ENCODE measurements at regions not wholly inside any gene's neighbourhood (a gene's known extent, or its start where the extent isn't known, plus 50 kb on each side); places are given as distances from the start of the nearest gene placed in this dataset.

GRCh38 chr11:38254913-38255312 is 1656.9 kb upstream of the RAG2 start:
- TF ChIP-seq, protein P1, sequence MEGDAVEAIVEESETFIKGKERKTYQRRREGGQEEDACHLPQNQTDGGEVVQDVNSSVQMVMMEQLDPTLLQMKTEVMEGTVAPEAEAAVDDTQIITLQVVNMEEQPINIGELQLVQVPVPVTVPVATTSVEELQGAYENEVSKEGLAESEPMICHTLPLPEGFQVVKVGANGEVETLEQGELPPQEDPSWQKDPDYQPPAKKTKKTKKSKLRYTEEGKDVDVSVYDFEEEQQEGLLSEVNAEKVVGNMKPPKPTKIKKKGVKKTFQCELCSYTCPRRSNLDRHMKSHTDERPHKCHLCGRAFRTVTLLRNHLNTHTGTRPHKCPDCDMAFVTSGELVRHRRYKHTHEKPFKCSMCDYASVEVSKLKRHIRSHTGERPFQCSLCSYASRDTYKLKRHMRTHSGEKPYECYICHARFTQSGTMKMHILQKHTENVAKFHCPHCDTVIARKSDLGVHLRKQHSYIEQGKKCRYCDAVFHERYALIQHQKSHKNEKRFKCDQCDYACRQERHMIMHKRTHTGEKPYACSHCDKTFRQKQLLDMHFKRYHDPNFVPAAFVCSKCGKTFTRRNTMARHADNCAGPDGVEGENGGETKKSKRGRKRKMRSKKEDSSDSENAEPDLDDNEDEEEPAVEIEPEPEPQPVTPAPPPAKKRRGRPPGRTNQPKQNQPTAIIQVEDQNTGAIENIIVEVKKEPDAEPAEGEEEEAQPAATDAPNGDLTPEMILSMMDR (IDR thresholded peaks at IDR 0.05), result no peak
- H2AFZ ChIP-seq (ENCODE audit: insufficient read depth, low read depth, low read length, poor library complexity, severe bottlenecking), result no peak overlapping the region
- H4K20me1 ChIP-seq (ENCODE audit: insufficient read depth, low read length), result no peaks in the 10 kb centered on the region
- H3K27me3 Mint-ChIP-seq (ENCODE audit: low read depth in 3 of 3), result peaks cover 0 to 1% (median 0%) of the 10 kb centered on the region in 3 donors
- no peak overlapping the region for H3K4me3 Mint-ChIP-seq
- H3K27ac ChIP-seq (ENCODE audit: low read depth in 1 of 2, low read length in 2 of 2), result no peak overlapping the region
- 83% methylated on average over 1 of the region's 2 CpGs for WGBS (ENCODE audit: insufficient coverage)
- no peaks in the 10 kb centered on the region for H3K4me1 ChIP-seq (ENCODE audit: control insufficient read depth in 1 of 2, insufficient read depth in 2 of 2, low read length in 2 of 2)
- H3K27me3 ChIP-seq (ENCODE audit: control insufficient read depth in 2 of 2, insufficient read depth in 2 of 2, low read length in 2 of 2), result no peaks in the 10 kb centered on the region
- H3K36me3 ChIP-seq (replicated peaks in 1 of 2; ENCODE audit: control insufficient read depth in 1 of 2, insufficient read depth in 2 of 2, low read length in 2 of 2), result no peaks in the 10 kb centered on the region
- H3K36me3 Mint-ChIP-seq, result no peaks in the 10 kb centered on the region
- no peaks in the 10 kb centered on the region for H3K4me1 Mint-ChIP-seq
- no peak overlapping the region for H3K9ac ChIP-seq (ENCODE audit: insufficient read depth, low read length, poor library complexity, severe bottlenecking)
- H3K9me3 Mint-ChIP-seq, result peaks cover 2 to 9% (median 5%) of the 10 kb centered on the region in 7 donors
- no peak overlapping the region for H3K4me3 ChIP-seq (replicated peaks in 1 of 3; ENCODE audit: low read depth in 2 of 3, low read length in 3 of 3)
- no peak overlapping the region for H3K4me2 ChIP-seq (replicated peaks; ENCODE audit: extremely low read depth, low read length, poor library complexity, severe bottlenecking)
- peaks cover 12% of the 10 kb centered on the region in 2 donors for H3K9me3 ChIP-seq (replicated peaks in 1 of 2; ENCODE audit: control insufficient read depth in 1 of 2, insufficient read depth in 1 of 2, low read length in 2 of 2)
- no peak overlapping the region for H3K27ac Mint-ChIP-seq
- no peaks in the 10 kb centered on the region for H3K79me2 ChIP-seq (ENCODE audit: insufficient read depth, low read length)
- DNase-seq, result no peak
- intact Hi-C loops (cut with micrococcal nuclease), result no loop called here

GRCh38 chr11:38252620-38253019 is 1654.6 kb upstream of the RAG2 start:
- H3K27me3 Mint-ChIP-seq (ENCODE audit: low read depth in 3 of 3), result peaks cover 0 to 1% (median 0%) of the 10 kb centered on the region in 3 donors
- intact Hi-C loops (cut with micrococcal nuclease), result no loop called here
- no peak for DNase-seq

More at GRCh38 chr11:38252620-38253019, 1654.6 kb upstream of the RAG2 start:
- H3K36me3 ChIP-seq (replicated peaks in 1 of 2; ENCODE audit: control insufficient read depth in 1 of 2, insufficient read depth in 2 of 2, low read length in 2 of 2), result no peaks in the 10 kb centered on the region
- H4K20me1 ChIP-seq (ENCODE audit: insufficient read depth, low read length), result no peaks in the 10 kb centered on the region
- no peaks in the 10 kb centered on the region for H3K36me3 Mint-ChIP-seq
- H3K9me3 Mint-ChIP-seq, result peaks cover 0 to 12% (median 6%) of the 10 kb centered on the region in 7 donors
- TF ChIP-seq, protein P1 (IDR thresholded peaks at IDR 0.05), result no peak
- H3K27ac ChIP-seq (ENCODE audit: low read depth in 1 of 2, low read length in 2 of 2), result no peak overlapping the region
- H3K9ac ChIP-seq (ENCODE audit: insufficient read depth, low read length, poor library complexity, severe bottlenecking), result no peak overlapping the region
- no peaks in the 10 kb centered on the region for H3K27me3 ChIP-seq (ENCODE audit: control insufficient read depth in 2 of 2, insufficient read depth in 2 of 2, low read length in 2 of 2)
- H3K79me2 ChIP-seq (ENCODE audit: insufficient read depth, low read length), result no peaks in the 10 kb centered on the region
- H3K4me1 Mint-ChIP-seq, result no peaks in the 10 kb centered on the region
- H2AFZ ChIP-seq (ENCODE audit: insufficient read depth, low read depth, low read length, poor library complexity, severe bottlenecking), result no peak overlapping the region
- no peak overlapping the region for H3K27ac Mint-ChIP-seq
- H3K4me3 ChIP-seq (replicated peaks in 1 of 3; ENCODE audit: low read depth in 2 of 3, low read length in 3 of 3), result no peak overlapping the region
- no peak overlapping the region for H3K4me3 Mint-ChIP-seq
- H3K4me1 ChIP-seq (ENCODE audit: control insufficient read depth in 1 of 2, insufficient read depth in 2 of 2, low read length in 2 of 2), result no peaks in the 10 kb centered on the region
- H3K9me3 ChIP-seq (replicated peaks in 1 of 2; ENCODE audit: control insufficient read depth in 1 of 2, insufficient read depth in 1 of 2, low read length in 2 of 2), result peaks cover 16% of the 10 kb centered on the region in 2 donors
- H3K4me2 ChIP-seq (replicated peaks; ENCODE audit: extremely low read depth, low read length, poor library complexity, severe bottlenecking), result no peak overlapping the region
